ENCODE measurements at regions not wholly inside any gene's neighbourhood (a gene's known extent, or its start where the extent isn't known, plus 50 kb on each side); places are given as distances from the start of the nearest gene placed in this dataset.
"Not testable (repeated sequence)": the region's sequence is repeated elsewhere in the genome, so short reads cannot be mapped to it uniquely, and the experiment has no call there.

- Histone ChIP-seq H3K27me3 (no peaks in the 10 kb centered on the region), H3K4me3 (no peak overlapping the region), H3K36me3 (no peaks in the 10 kb centered on the region), H3K27ac (no peak overlapping the region), H3K4me1 (no peaks in the 10 kb centered on the region), H3K9me3 (peaks cover 2% of the 10 kb centered on the region)
- WGBS: 85% methylated on average over 1 of the region's 1 CpG
- DNase-seq (ENCODE audit: low spot score in 2 of 2): no peak
- TF ChIP-seq CTCF (IDR thresholded peaks at IDR 0.05) (no peak), EP300 (IDR thresholded peaks at IDR 0.05) (no peak)
Observed at GRCh38 chr2:52423111-52423510, 1344.5 kb upstream of the CHAC2 start.

GRCh38 chr2:52416340-52416739, 1351.3 kb upstream of the CHAC2 start:
- H3K36me3 ChIP-seq: no peaks in the 10 kb centered on the region
- peaks cover 9% of the 10 kb centered on the region for H3K4me1 ChIP-seq
- H3K27ac ChIP-seq: no peak overlapping the region
- TF ChIP-seq POLR2AphosphoS5 (IDR thresholded peaks at IDR 0.05) (no peak), POLR2A (IDR thresholded peaks at IDR 0.05) (no peak), EP300 (IDR thresholded peaks at IDR 0.05) (no peak), CTCF (IDR thresholded peaks at IDR 0.05) (no peak)
- H3K4me3 ChIP-seq: no peak overlapping the region
- H3K9me3 ChIP-seq: peaks cover 2% of the 10 kb centered on the region
- DNase-seq (ENCODE audit: low spot score in 2 of 2): no peak
- H3K27me3 ChIP-seq: no peaks in the 10 kb centered on the region

GRCh38 chr2:52414561-52415295, 1352.9 kb upstream of the CHAC2 start:
- Histone ChIP-seq H3K4me1 (peaks cover 9% of the 10 kb centered on the region), H3K4me3 (no peak overlapping the region), H3K27ac (no peak overlapping the region), H3K9me3 (peaks cover 2% of the 10 kb centered on the region), H3K27me3 (no peaks in the 10 kb centered on the region), H3K36me3 (no peaks in the 10 kb centered on the region)
- DNase-seq (ENCODE audit: low spot score in 2 of 2): no peak
- TF ChIP-seq POLR2AphosphoS5 (IDR thresholded peaks at IDR 0.05) (no peak), POLR2A (IDR thresholded peaks at IDR 0.05) (no peak), CTCF (IDR thresholded peaks at IDR 0.05) (no peak), EP300 (IDR thresholded peaks at IDR 0.05) (no peak)
- 17% methylated on average over 3 of the region's 3 CpGs for WGBS

- not testable (repeated sequence) for DNase-seq (ENCODE audit: low spot score in 2 of 2); H3K27me3 ChIP-seq; H3K36me3 ChIP-seq; H3K9me3 ChIP-seq; H3K4me3 ChIP-seq; H3K27ac ChIP-seq; H3K4me1 ChIP-seq
- 86% methylated on average over 7 of the region's 12 CpGs for WGBS
Observed at GRCh38 chr2:52409308-52410118, 1358.1 kb upstream of the CHAC2 start.

- Histone ChIP-seq H3K27ac (no peak overlapping the region), H3K4me3 (no peak overlapping the region), H3K4me1 (no peaks in the 10 kb centered on the region), H3K27me3 (no peaks in the 10 kb centered on the region), H3K9me3 (no peaks in the 10 kb centered on the region), H3K36me3 (no peaks in the 10 kb centered on the region)
- TF ChIP-seq POLR2A (IDR thresholded peaks at IDR 0.05): no peak
- WGBS: 76% methylated on average over 1 of the region's 1 CpG
- no peak for DNase-seq (ENCODE audit: low spot score in 2 of 2)
Observed at GRCh38 chr2:52405980-52406379, 1361.6 kb upstream of the CHAC2 start.

GRCh38 chr2:52404866-52405265, 1362.7 kb upstream of the CHAC2 start:
- no peaks in the 10 kb centered on the region for H3K36me3 ChIP-seq
- H3K27ac ChIP-seq: no peak overlapping the region
- TF ChIP-seq POLR2A (IDR thresholded peaks at IDR 0.05): no peak
- no peak for TF ChIP-seq CTCF (IDR thresholded peaks at IDR 0.05)
- TF ChIP-seq EP300 (IDR thresholded peaks at IDR 0.05): no peak
- WGBS: 48% methylated on average over 3 of the region's 3 CpGs
- H3K4me3 ChIP-seq: no peak overlapping the region
- H3K4me1 ChIP-seq: no peaks in the 10 kb centered on the region
- no peaks in the 10 kb centered on the region for H3K9me3 ChIP-seq
- DNase-seq (ENCODE audit: low spot score in 2 of 2): no peak
- no peaks in the 10 kb centered on the region for H3K27me3 ChIP-seq

Data from suprapubic skin (tissue), 4 donors.